ENCODE measurements at regions not wholly inside any gene's neighbourhood (a gene's known extent, or its start where the extent isn't known, plus 50 kb on each side); places are given as distances from the start of the nearest gene placed in this dataset.

- TF ChIP-seq POLR2A (IDR thresholded peaks at IDR 0.05): no peak
- no peak for TF ChIP-seq CTCF (IDR thresholded peaks at IDR 0.05)
- no peaks in the 10 kb centered on the region for H3K9me3 ChIP-seq
- no peak overlapping the region for H3K27ac ChIP-seq
- H3K27me3 ChIP-seq: no peaks in the 10 kb centered on the region
- DNase-seq: no peak
- no peaks in the 10 kb centered on the region for H3K4me1 ChIP-seq
- intact Hi-C loops (cut with DNase I; ENCODE audit: low total_unique reads): no loop called here
- 48% methylated on average over 3 of the region's 3 CpGs; no CpG with 5 or more reads in 1 of the 2 donors for WGBS, 2 donors
- no peak overlapping the region for H3K4me3 ChIP-seq
- H3K36me3 ChIP-seq (ENCODE audit: low read depth, missing control alignments): no peaks in the 10 kb centered on the region
Measured at GRCh38 chr2:45305599-45305998, 296.3 kb upstream of the SIX2 start.

- TF ChIP-seq POLR2A (IDR thresholded peaks at IDR 0.05) (no peak), CTCF (IDR thresholded peaks at IDR 0.05) (no peak)
- 76 to 87% methylated on average over 4 to 5 of the region's 5 CpGs for WGBS, 2 donors
- DNase-seq: no peak
- Histone ChIP-seq H3K27ac (no peak overlapping the region), H3K27me3 (no peaks in the 10 kb centered on the region), H3K36me3 (ENCODE audit: low read depth, missing control alignments) (no peaks in the 10 kb centered on the region), H3K4me1 (no peaks in the 10 kb centered on the region), H3K9me3 (no peaks in the 10 kb centered on the region), H3K4me3 (no peak overlapping the region)
- intact Hi-C loops (cut with DNase I; ENCODE audit: low total_unique reads): no loop called here
Measured at GRCh38 chr2:45303417-45304202, 294.4 kb upstream of the SIX2 start.

- 64 to 68% methylated on average over 19 of the region's 19 CpGs for WGBS, 2 donors
Measured at GRCh38 chr2:45301307-45302277, 292.3 kb upstream of the SIX2 start.

GRCh38 chr2:45300026-45300750 is 290.9 kb upstream of the SIX2 start:
- intact Hi-C loops (cut with DNase I; ENCODE audit: low total_unique reads): no loop called here
- no peak for DNase-seq
- no peaks in the 10 kb centered on the region for H3K4me1 ChIP-seq
- 87 to 100% methylated on average over 1 to 4 of the region's 4 CpGs for WGBS, 2 donors
- H3K27ac ChIP-seq: no peak overlapping the region
- no peaks in the 10 kb centered on the region for H3K27me3 ChIP-seq
- H3K4me3 ChIP-seq: no peak overlapping the region
- no peaks in the 10 kb centered on the region for H3K9me3 ChIP-seq
- no peaks in the 10 kb centered on the region for H3K36me3 ChIP-seq (ENCODE audit: low read depth, missing control alignments)
- TF ChIP-seq CTCF (IDR thresholded peaks at IDR 0.05) (no peak), POLR2A (IDR thresholded peaks at IDR 0.05) (no peak)

More at GRCh38 chr2:45301307-45302277, 292.3 kb upstream of the SIX2 start:
- Histone ChIP-seq H3K27me3 (no peaks in the 10 kb centered on the region), H3K27ac (no peak overlapping the region), H3K4me1 (no peaks in the 10 kb centered on the region), H3K4me3 (no peak overlapping the region), H3K36me3 (ENCODE audit: low read depth, missing control alignments) (no peaks in the 10 kb centered on the region), H3K9me3 (no peaks in the 10 kb centered on the region)
- no peak for DNase-seq
- intact Hi-C loops (cut with DNase I; ENCODE audit: low total_unique reads): no loop called here
- TF ChIP-seq CTCF (IDR thresholded peaks at IDR 0.05) (no peak), POLR2A (IDR thresholded peaks at IDR 0.05) (no peak)

Measured in testis (tissue), 2 donors.